Aorta (tissue), 5 donors: ENCODE measurements at regions not wholly inside any gene's neighbourhood (a gene's known extent, or its start where the extent isn't known, plus 50 kb on each side); places are given as distances from the start of the nearest gene placed in this dataset.
A peak's percentile ranks its signal among the peaks of the same experiment; 100 is the strongest.

Experiments
- ATAC-seq: fragments of 200-7000 bp; cut with Tn5 transposase; one replicate; pipeline ENCODE4 v1.9.1; 2022; ENCODE audit warnings: moderate library complexity; ENCODE audit not compliant: low FRiP score
- DNase-seq, 2 donors: peaks; one replicate each; pipeline ENCODE4 v3.0.0-alpha.2; 2020
- H3K27ac ChIP-seq, 2 donors: one replicate each; pipeline ENCODE4 v1.5.1; 2013; ENCODE audit warnings: low read length in 2 of 2, mild to moderate bottlenecking in 2 of 2, moderate library complexity in 2 of 2, control low read depth in 1 of 2, inconsistent platforms in 1 of 2, low read depth in 1 of 2
- H3K27me3 ChIP-seq, 2 donors: one replicate each; pipeline ENCODE4 v1.6.1; 2013; ENCODE audit warnings: control low read depth in 1 of 2, low read length in 1 of 2, mild to moderate bottlenecking in 1 of 2, moderate library complexity in 1 of 2; ENCODE audit not compliant: insufficient read depth in 2 of 2, control insufficient read depth in 1 of 2
- H3K36me3 ChIP-seq, 2 donors: one replicate each; pipeline ENCODE4 v1.6.1; 2013; ENCODE audit warnings: control low read depth in 1 of 2, low read length in 1 of 2, mild to moderate bottlenecking in 1 of 2; ENCODE audit not compliant: insufficient read depth in 2 of 2, control insufficient read depth in 1 of 2
- H3K4me1 ChIP-seq, 2 donors: one replicate each; pipeline ENCODE4 v1.6.1; 2013; ENCODE audit warnings: low read length in 2 of 2, control low read depth in 1 of 2, mild to moderate bottlenecking in 1 of 2, moderate library complexity in 1 of 2; ENCODE audit not compliant: insufficient read depth in 2 of 2, control insufficient read depth in 1 of 2
- H3K4me3 ChIP-seq, 2 donors: one replicate each; pipeline ENCODE4 v1.5.1; 2013; ENCODE audit warnings: low read length in 2 of 2, control low read depth in 1 of 2, mild to moderate bottlenecking in 1 of 2
- H3K9me3 ChIP-seq: one replicate; pipeline ENCODE4 v1.6.1; 2013; ENCODE audit warnings: mild to moderate bottlenecking, low read length; ENCODE audit not compliant: control insufficient read depth
- WGBS, 2 donors: extraction: QIAGEN DNeasy Blood & Tissue Kit; methylation state at CpG; one replicate each; pipeline ENCODE4 v1.1.7; 2013; 5-methylcytosine and 5-hydroxymethylcytosine counted together
- intact Hi-C, 2 donors: fragments of 100-400 bp; cut with DNase I; formaldehyde crosslinking; loops; one replicate each; pipeline versions ENCODE4 v1.14.2 to v1.15.0; 2022
- donor health status: healthy with polysubstance abuse.
- donor health status: Bipolar disorder and iron deficiency.
- donor health status: DM: no; HTN: no; CAD: no.
- donor health status: DM: no; HTN: no; CAD: no.
- donor health status: DM: yes; HTN: yes; CAD: no.

DNA sequence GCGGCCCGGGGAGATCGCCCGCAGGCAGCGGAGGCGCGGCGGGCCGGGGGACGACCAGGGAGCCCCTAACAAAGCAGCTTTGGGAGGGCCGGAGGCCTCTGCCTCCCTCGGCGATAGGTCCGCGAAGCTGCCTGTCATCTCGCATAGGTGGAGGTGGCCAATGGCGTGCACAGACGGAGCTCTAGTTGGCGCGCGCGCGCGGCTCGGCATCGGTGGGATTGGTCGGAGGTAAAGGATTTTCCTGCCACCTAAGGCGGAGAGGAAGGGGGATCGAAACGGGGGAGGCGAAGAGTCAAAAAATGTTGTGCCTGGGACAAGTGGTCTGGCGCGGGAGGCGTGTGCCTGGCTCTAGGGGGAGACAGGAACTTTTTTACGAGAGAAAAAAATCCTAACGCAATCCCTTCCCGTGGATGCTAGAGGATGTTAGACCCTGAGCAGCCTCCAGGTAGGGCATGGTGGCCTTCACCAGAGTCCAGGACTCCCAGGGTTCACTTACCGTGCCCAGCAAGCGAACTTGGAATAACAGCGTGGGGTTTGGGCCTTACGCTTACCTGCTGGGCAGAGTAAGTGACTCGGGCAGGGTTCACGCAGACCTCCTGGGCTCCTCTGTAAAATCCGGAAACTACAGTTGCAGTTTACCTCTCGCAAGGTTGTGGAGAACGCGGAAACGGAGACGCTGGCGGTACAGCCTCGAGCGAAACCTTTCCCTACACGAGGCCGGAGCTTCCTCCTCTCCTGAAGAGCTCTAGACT lies 99.9 kb upstream of the SOD1 start:
- WGBS, 2 donors: 3% methylated on average over 54 of the region's 54 CpGs
- Histone ChIP-seq H3K36me3 (no peaks in the 10 kb centered on the region), H3K4me1 (no peaks in the 10 kb centered on the region), H3K9me3 (no peaks in the 10 kb centered on the region), H3K27ac (no peak overlapping the region), H3K4me3 (peak overlapping the region in 1 of 2 donors; percentile 33), H3K27me3 (no peaks in the 10 kb centered on the region)
- intact Hi-C loops: loop anchor here in 1 of 2 donors (10.0 kb wide), 1 partner anchor 365 kb away; no protein-coding TSS in a partner anchor
- DNase-seq: peak; percentile 87 to 93
- peak; percentile 78 for ATAC-seq

DNA sequence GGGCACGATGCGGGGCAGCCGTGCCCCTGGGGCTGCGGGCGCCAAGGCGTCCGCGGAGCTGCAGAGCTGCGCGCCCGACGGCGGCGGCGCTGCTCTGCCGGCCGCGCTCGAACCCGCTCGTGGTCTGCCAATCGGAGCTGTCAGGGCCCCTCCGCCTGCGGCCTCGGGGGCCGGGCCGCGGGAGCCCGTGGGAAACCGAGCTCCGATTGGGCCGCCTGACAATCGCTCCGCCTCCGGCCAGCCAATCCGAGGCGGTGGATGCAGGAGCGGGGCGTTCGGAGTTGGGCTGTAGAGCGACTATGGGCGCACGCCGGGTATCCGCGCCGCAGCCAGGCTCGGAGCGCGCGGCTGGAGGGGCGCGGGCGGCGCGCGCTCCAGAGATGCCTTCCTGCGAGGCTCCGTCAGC lies 100.5 kb upstream of the SOD1 start:
- DNase-seq: peak; percentile 89 to 91
- Histone ChIP-seq H3K27ac (no peak overlapping the region), H3K9me3 (no peaks in the 10 kb centered on the region), H3K27me3 (no peaks in the 10 kb centered on the region), H3K36me3 (no peaks in the 10 kb centered on the region), H3K4me3 (peak overlapping the region in 1 of 2 donors; percentile 33), H3K4me1 (no peaks in the 10 kb centered on the region)
- WGBS, 2 donors: 0 to 1% methylated on average over 41 to 59 of the region's 59 CpGs
- intact Hi-C loops: no loop called here
- ATAC-seq: peak; percentile 88

DNA sequence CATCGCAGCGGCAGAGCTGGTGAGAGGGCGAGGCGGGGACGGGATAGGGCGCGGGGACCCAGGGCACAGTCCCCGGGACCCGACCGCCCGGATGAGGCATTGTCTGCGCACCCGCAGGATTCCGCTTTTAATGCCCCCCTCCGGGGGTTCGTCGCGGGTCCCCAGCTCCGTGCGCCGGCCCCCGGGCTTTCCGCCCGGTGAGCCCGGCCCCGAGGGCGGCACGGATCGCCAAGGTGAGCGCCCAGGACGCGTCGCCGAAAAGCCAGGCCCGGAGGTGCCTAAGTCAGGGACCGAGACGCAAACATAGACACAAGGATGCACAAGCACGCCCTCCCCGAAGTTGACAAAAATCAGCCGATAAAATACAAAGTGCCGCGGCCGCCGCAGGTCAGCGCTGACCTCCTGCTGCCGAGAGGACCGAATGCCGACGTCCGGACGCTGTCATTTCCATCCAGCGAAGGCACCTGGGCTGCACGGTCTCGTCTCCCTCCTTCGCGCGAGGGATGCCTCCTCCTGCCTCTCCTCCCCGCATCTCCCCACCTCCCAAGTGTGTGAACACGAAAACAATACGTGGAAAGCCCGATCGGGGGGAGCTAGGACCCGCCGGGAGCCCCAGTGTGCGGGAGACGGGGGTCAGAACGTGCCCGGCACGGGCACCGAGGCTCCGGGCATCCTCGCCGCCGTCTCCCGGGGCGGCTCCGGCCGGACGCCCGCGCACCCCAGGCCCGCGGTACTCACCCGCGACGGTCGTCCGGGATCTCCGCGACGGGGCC lies 101.1 kb upstream of the SOD1 start:
- intact Hi-C loops: no loop called here
- H3K4me1 ChIP-seq: no peaks in the 10 kb centered on the region

DNA sequence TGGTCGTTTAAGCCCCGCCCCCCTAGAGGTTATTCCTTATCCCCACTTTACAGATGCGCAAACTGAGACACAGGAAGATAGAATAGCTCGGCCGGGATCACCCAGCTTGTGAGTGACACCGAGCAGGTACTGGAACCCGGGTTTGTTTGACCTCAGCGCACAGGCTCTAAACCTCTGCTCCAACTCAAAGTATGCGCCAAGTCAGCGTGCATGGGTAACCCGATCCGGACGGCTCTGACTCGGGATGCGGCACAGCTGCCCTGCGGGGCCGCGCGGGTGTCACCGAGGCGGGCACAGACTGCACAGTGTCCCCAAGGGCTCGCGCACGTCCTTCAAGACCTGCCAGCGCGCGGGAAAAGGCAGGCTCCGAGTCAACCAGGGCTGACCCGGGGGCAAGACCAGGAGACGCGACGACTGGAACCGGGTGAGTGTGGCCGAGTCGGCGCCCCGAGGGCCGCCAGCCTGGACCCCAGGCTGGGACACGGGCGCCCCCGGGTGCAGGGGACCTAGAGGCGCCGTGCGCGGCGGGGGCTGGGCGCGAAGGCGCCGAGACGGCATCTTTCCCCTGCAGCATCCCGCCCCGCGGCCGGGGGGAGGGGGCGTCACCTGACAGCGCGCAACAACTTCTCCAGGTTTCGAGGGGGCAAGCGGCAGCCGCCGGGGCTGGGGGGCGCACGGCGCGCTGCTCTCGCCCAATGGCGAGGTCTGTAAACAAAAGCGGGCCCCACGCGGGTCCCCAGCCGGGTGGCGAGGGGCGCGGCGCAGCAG lies 101.9 kb upstream of the SOD1 start:
- peak in 1 of 2 donors; percentile 72 for DNase-seq
- Histone ChIP-seq H3K4me3 (no peak overlapping the region), H3K27ac (no peak overlapping the region), H3K27me3 (no peaks in the 10 kb centered on the region), H3K36me3 (no peaks in the 10 kb centered on the region), H3K4me1 (no peaks in the 10 kb centered on the region), H3K9me3 (no peaks in the 10 kb centered on the region)
- whole genome bisulfite sequencing, 2 donors: 3% methylated on average over 69 to 76 of the region's 76 CpGs
- intact Hi-C loops: no loop called here
- peak; percentile 4 for ATAC-seq

More for the DNA sequence above, 101.1 kb upstream of the SOD1 start:
- peak in 1 of 2 donors; percentile 73 for DNase-seq
- H3K9me3 ChIP-seq: no peaks in the 10 kb centered on the region
- no peaks in the 10 kb centered on the region for H3K27me3 ChIP-seq
- peak overlapping the region in 1 of 2 donors; percentile 33 for H3K4me3 ChIP-seq
- no peaks in the 10 kb centered on the region for H3K36me3 ChIP-seq
- H3K27ac ChIP-seq: no peak overlapping the region
- 0 to 1% methylated on average over 72 to 91 of the region's 91 CpGs for WGBS, 2 donors
- no peak for ATAC-seq

DNA sequence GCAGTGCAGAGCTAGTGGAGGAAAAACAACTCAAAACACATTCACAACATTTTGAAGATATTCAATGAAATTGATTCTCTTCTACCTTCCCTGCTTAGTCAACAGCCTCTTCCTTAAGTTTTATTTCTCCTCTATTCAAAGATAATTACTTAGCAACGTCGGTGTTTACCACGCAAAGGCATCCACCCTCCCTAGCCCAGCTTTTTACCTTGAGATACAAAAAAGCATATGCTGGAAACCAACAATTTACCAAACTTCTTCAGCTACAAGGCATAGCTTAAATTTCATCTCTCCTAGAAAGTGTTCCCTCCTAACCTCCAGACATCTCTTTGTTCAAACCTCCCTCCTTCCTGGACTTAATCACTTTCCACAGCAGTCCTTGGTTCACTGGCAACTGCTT lies 102.8 kb upstream of the SOD1 start:
- intact Hi-C loops: no loop called here
- Histone ChIP-seq H3K9me3 (no peaks in the 10 kb centered on the region), H3K36me3 (no peaks in the 10 kb centered on the region), H3K27ac (no peak overlapping the region), H3K4me3 (no peak overlapping the region), H3K27me3 (no peaks in the 10 kb centered on the region), H3K4me1 (no peaks in the 10 kb centered on the region)
- ATAC-seq (no peak), DNase-seq (no peak)
- WGBS, 2 donors: 88 to 89% methylated on average over 3 of the region's 3 CpGs

DNA sequence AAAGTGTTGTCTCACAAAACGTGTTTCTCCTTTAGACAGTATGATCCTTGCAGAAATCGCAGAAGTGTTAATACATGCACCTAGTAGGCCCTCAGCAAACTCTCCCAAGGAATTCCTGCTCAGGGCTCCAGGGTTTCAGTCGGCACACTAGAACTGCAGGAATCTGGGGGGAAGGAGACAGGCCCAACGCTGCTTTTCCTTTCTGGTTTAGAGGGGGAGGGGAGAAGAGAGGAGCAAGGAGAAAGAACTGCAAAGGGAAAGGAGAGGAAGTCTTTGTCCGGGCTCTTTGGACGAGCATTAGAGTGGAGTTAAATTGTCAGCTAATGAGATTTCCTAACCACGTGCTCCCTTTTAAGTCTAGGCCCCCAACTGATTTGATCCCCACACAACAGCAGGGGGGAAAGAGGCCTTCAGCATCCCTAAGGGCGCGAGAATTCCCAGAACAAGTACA lies 103.7 kb upstream of the SOD1 start:
- H3K4me1 ChIP-seq: no peaks in the 10 kb centered on the region
- H3K9me3 ChIP-seq: no peaks in the 10 kb centered on the region
- no peak overlapping the region for H3K4me3 ChIP-seq
- DNase-seq: peak in 1 of 2 donors; percentile 20
- intact Hi-C loops: no loop called here
- H3K27ac ChIP-seq: no peak overlapping the region
- no peak for ATAC-seq
- H3K36me3 ChIP-seq: no peaks in the 10 kb centered on the region
- no peaks in the 10 kb centered on the region for H3K27me3 ChIP-seq
- WGBS, 2 donors: 81 to 86% methylated on average over 9 of the region's 9 CpGs

DNA sequence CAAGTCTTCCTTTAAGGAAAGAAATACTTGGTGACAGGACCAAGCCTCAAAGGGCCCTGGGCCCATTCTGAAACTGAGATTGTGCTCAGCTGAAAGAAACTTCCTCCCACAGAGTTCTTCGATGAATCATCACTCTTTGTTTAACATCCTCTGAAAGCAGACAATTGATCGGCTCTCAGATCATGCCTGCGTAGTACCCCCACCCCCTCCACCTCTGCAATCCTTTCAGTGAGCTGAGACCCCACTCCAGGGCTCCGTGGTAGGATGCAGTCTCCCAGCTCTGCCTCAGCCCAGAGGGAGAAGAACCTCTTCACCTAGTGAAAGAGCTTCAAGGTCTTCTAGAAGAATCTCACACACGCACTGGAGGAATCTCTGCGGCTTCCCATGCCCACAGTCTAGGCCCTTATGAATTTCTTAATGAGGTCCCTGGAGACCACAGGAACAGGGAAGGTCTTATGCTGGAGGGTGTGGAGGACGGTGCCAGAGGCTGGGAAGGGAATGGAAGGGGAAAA lies 104.9 kb upstream of the SOD1 start:
- H3K4me3 ChIP-seq: no peak overlapping the region
- H3K27me3 ChIP-seq: no peaks in the 10 kb centered on the region
- DNase-seq: peak in 1 of 2 donors; percentile 24
- H3K9me3 ChIP-seq: no peaks in the 10 kb centered on the region
- no peaks in the 10 kb centered on the region for H3K4me1 ChIP-seq
- WGBS, 2 donors: 75 to 76% methylated on average over 7 of the region's 7 CpGs
- no peaks in the 10 kb centered on the region for H3K36me3 ChIP-seq
- intact Hi-C loops: no loop called here
- ATAC-seq: no peak
- no peak overlapping the region for H3K27ac ChIP-seq

DNA sequence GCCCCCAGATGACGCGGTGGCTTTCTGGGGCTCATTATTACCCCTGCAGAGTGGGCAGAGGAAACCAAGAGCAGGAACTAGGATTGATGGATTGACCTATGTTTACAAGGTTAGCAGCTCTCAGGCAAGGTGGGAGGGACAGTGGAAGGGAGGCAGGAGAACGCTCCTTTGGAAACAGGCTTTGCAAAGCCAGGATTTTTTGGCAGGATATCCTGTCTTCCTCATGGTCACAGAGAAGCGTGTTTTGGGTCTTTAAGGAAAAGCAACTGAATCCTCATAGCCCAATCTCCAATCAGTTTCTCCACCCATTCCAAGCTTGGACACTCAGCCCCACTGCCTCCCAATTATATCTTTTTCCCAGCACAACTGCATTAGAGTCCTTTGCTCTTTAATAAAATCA lies 105.6 kb upstream of the SOD1 start:
- no peak overlapping the region for H3K4me3 ChIP-seq
- 45 to 47% methylated on average over 4 of the region's 4 CpGs for WGBS, 2 donors
- H3K27ac ChIP-seq: no peak overlapping the region
- DNase-seq (peak in 1 of 2 donors; percentile 19), ATAC-seq (no peak)
- no peaks in the 10 kb centered on the region for H3K27me3 ChIP-seq
- H3K4me1 ChIP-seq: no peaks in the 10 kb centered on the region
- intact Hi-C loops: no loop called here
- H3K9me3 ChIP-seq: no peaks in the 10 kb centered on the region
- H3K36me3 ChIP-seq: no peaks in the 10 kb centered on the region
